ENCODE measurements at regions not wholly inside any gene's neighbourhood (a gene's known extent, or its start where the extent isn't known, plus 50 kb on each side); places are given as distances from the start of the nearest gene placed in this dataset.
"Not testable (repeated sequence)": the region's sequence is repeated elsewhere in the genome, so short reads cannot be mapped to it uniquely, and the experiment has no call there.

DNA sequence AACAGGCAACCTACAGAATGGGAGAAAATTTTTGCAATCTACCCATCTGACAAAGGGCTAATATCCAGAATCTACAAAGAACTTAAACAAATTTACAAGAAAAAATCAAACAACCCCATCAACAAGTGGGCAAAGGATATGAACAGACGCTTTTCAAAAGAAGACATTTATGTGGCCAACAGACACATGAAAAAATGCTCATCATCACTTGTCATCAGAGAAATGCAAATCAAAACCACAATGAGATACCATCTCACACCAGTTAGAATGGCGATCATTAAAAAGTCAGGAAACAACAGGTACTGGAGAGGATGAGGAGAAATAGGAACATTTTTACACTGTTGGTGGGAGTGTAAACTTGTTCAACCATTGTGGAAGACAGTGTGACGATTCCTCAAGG, 321.6 kb downstream of the RPLP1 start:
- TF ChIP-seq, protein P1, sequence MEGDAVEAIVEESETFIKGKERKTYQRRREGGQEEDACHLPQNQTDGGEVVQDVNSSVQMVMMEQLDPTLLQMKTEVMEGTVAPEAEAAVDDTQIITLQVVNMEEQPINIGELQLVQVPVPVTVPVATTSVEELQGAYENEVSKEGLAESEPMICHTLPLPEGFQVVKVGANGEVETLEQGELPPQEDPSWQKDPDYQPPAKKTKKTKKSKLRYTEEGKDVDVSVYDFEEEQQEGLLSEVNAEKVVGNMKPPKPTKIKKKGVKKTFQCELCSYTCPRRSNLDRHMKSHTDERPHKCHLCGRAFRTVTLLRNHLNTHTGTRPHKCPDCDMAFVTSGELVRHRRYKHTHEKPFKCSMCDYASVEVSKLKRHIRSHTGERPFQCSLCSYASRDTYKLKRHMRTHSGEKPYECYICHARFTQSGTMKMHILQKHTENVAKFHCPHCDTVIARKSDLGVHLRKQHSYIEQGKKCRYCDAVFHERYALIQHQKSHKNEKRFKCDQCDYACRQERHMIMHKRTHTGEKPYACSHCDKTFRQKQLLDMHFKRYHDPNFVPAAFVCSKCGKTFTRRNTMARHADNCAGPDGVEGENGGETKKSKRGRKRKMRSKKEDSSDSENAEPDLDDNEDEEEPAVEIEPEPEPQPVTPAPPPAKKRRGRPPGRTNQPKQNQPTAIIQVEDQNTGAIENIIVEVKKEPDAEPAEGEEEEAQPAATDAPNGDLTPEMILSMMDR (IDR thresholded peaks at IDR 0.05) = not testable (repeated sequence)
- TF ChIP-seq POLR2A (IDR thresholded peaks at IDR 0.05) = not testable (repeated sequence)

Data from thyroid gland (tissue), 4 donors.